ENCODE measurements at regions not wholly inside any gene's neighbourhood (a gene's known extent, or its start where the extent isn't known, plus 50 kb on each side); places are given as distances from the start of the nearest gene placed in this dataset.

DNA sequence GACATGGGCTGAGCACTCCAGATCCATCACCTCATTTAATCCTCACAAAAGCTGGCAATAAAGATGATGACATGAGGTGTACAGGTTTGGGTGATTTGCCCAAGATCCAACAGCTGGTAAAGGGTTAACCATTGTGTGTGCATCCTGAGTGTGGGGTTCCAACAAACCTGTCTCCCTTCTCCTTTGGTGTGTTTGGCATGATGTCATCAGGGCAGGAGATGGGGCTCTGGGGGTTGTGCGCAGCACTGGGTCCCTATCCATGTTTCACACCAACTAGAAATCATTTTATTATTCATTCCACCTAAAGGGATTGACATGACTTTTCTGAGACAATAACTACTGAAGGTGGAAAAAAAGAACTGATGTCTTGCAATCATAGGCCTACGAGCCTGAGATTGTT is 452.5 kb downstream of the SIPA1L2 start:
- H3K36me3 ChIP-seq (ENCODE audit: low read depth, low read length) = no peaks in the 10 kb centered on the region
- intact Hi-C loops (cut with micrococcal nuclease) = no loop called here
- no TSS peak for BruUV-seq (replicated peaks)
- no peak overlapping the region for H3K27ac ChIP-seq (ENCODE audit: low read length)
- TF ChIP-seq, protein P1, sequence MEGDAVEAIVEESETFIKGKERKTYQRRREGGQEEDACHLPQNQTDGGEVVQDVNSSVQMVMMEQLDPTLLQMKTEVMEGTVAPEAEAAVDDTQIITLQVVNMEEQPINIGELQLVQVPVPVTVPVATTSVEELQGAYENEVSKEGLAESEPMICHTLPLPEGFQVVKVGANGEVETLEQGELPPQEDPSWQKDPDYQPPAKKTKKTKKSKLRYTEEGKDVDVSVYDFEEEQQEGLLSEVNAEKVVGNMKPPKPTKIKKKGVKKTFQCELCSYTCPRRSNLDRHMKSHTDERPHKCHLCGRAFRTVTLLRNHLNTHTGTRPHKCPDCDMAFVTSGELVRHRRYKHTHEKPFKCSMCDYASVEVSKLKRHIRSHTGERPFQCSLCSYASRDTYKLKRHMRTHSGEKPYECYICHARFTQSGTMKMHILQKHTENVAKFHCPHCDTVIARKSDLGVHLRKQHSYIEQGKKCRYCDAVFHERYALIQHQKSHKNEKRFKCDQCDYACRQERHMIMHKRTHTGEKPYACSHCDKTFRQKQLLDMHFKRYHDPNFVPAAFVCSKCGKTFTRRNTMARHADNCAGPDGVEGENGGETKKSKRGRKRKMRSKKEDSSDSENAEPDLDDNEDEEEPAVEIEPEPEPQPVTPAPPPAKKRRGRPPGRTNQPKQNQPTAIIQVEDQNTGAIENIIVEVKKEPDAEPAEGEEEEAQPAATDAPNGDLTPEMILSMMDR (conservative IDR thresholded peaks at IDR 0.05; ENCODE audit: low read depth, low read length) = no peak
- no peak for TF ChIP-seq EZH2phosphoT487 (IDR thresholded peaks at IDR 0.05; ENCODE audit: borderline replicate concordance, low read length)
- TF ChIP-seq EZH2 (IDR thresholded peaks at IDR 0.05; ENCODE audit: low read length, unreplicated experiment) = no peak
- H3K79me2 ChIP-seq (ENCODE audit: low read length) = no peaks in the 10 kb centered on the region
- no peaks in the 10 kb centered on the region for H4K20me1 ChIP-seq (ENCODE audit: low read length)
- POLR2A ChIA-PET (ENCODE audit: unreplicated experiment) = no interaction called here
- H3K4me3 ChIP-seq (ENCODE audit: low read length) = no peak overlapping the region
- H3K4me1 ChIP-seq (ENCODE audit: insufficient read depth, low read length) = no peaks in the 10 kb centered on the region
- H3K27me3 ChIP-seq (ENCODE audit: low read length) = no peaks in the 10 kb centered on the region
- H3K9me2 ChIP-seq (replicated peaks; ENCODE audit: low read length) = no peaks in the 10 kb centered on the region
- ATAC-seq (no peak), DNase-seq (no peak)
- H3K4me2 ChIP-seq (ENCODE audit: low read length) = no peak overlapping the region
- CTCF ChIA-PET = no interaction called here
- no peaks in the 10 kb centered on the region for H3K9me3 ChIP-seq (ENCODE audit: low read length)
- H3K9ac ChIP-seq (ENCODE audit: low read length) = no peak overlapping the region
- no peak overlapping the region for H2AFZ ChIP-seq (ENCODE audit: low read length)
- H3F3A ChIP-seq (ENCODE audit: low read length, unreplicated experiment) = no peaks in the 10 kb centered on the region

DNA sequence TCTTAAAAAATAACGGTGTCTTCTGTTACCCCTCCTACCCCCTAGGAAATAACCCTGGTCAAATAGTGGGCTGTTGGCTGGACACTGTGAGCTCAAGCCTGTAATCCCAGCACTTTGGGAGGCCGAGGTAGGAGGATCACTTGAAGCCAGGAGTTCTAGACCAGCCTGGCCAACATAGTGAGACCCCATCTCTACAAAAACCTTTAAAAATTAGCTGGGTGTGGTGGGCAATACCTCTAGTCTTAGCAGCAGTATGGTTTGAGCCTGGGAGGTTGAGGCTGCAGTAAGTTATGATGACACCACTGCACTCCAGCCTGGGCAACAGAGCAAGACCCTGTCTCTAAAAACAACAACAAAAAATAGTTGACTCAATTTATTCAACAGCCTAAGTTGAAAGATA is 453.7 kb downstream of the SIPA1L2 start:
- ATAC-seq (no peak), DNase-seq (no peak)
- TF ChIP-seq EZH2phosphoT487 (IDR thresholded peaks at IDR 0.05; ENCODE audit: borderline replicate concordance, low read length) = no peak
- no peak for TF ChIP-seq EZH2 (IDR thresholded peaks at IDR 0.05; ENCODE audit: low read length, unreplicated experiment)
- TF ChIP-seq, protein P1 (conservative IDR thresholded peaks at IDR 0.05; ENCODE audit: low read depth, low read length) = no peak
- H3K9me3 ChIP-seq (ENCODE audit: low read length) = no peaks in the 10 kb centered on the region
- H3K4me3 ChIP-seq (ENCODE audit: low read length) = no peak overlapping the region
- intact Hi-C loops (cut with micrococcal nuclease) = no loop called here
- POLR2A ChIA-PET (ENCODE audit: unreplicated experiment) = no interaction called here
- CTCF ChIA-PET = no interaction called here
- H2AFZ ChIP-seq (ENCODE audit: low read length) = no peak overlapping the region
- H4K20me1 ChIP-seq (ENCODE audit: low read length) = no peaks in the 10 kb centered on the region
- no peaks in the 10 kb centered on the region for H3K4me1 ChIP-seq (ENCODE audit: insufficient read depth, low read length)
- H3K4me2 ChIP-seq (ENCODE audit: low read length) = no peak overlapping the region
- H3K9me2 ChIP-seq (replicated peaks; ENCODE audit: low read length) = no peaks in the 10 kb centered on the region
- no TSS peak for BruUV-seq (replicated peaks)
- no peak overlapping the region for H3K27ac ChIP-seq (ENCODE audit: low read length)
- H3K79me2 ChIP-seq (ENCODE audit: low read length) = no peaks in the 10 kb centered on the region
- H3K9ac ChIP-seq (ENCODE audit: low read length) = no peak overlapping the region
- H3F3A ChIP-seq (ENCODE audit: low read length, unreplicated experiment) = no peaks in the 10 kb centered on the region
- no peaks in the 10 kb centered on the region for H3K36me3 ChIP-seq (ENCODE audit: low read depth, low read length)
- H3K27me3 ChIP-seq (ENCODE audit: low read length) = no peaks in the 10 kb centered on the region

DNA sequence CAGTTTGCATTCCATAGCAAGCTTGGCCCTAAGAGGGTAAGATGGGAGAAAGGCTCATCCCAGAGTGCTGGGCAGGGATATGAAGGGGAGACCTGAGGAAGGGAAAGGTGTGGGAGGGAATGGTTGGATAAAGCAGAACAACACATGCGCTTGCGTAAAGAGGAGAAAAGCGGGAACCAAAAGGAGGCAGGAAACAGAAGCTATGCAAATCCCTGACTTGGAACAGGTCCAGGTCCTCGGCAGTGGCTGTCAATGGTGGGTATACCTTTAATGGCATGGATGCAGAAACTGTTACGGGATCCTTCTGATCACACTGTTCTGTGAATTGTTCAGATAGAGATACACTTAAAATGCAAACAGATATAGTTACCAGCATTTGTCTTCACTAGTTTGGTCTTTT is 455.6 kb downstream of the SIPA1L2 start:
- Histone ChIP-seq H3K9ac (ENCODE audit: low read length) (no peak overlapping the region), H3K9me3 (ENCODE audit: low read length) (no peaks in the 10 kb centered on the region), H2AFZ (ENCODE audit: low read length) (no peak overlapping the region), H3K9me2 (replicated peaks; ENCODE audit: low read length) (no peaks in the 10 kb centered on the region), H3K4me1 (ENCODE audit: insufficient read depth, low read length) (no peaks in the 10 kb centered on the region), H3K4me2 (ENCODE audit: low read length) (no peak overlapping the region), H3K27ac (ENCODE audit: low read length) (no peak overlapping the region), H3K27me3 (ENCODE audit: low read length) (no peaks in the 10 kb centered on the region), H3K4me3 (ENCODE audit: low read length) (no peak overlapping the region), H4K20me1 (ENCODE audit: low read length) (no peaks in the 10 kb centered on the region), H3K36me3 (ENCODE audit: low read depth, low read length) (no peaks in the 10 kb centered on the region), H3K79me2 (ENCODE audit: low read length) (no peaks in the 10 kb centered on the region), H3F3A (ENCODE audit: low read length, unreplicated experiment) (no peaks in the 10 kb centered on the region)
- intact Hi-C loops (cut with micrococcal nuclease) = loop anchor here (5.0 kb wide), 2 partner anchors 298 to 353 kb away; no protein-coding TSS in a partner anchor
- DNase-seq (no peak), ATAC-seq (no peak)
- TF ChIP-seq, protein P1 (conservative IDR thresholded peaks at IDR 0.05; ENCODE audit: low read depth, low read length) = no peak
- TF ChIP-seq EZH2 (IDR thresholded peaks at IDR 0.05; ENCODE audit: low read length, unreplicated experiment) (no peak), EZH2phosphoT487 (IDR thresholded peaks at IDR 0.05; ENCODE audit: borderline replicate concordance, low read length) (no peak)
- no TSS peak for BruUV-seq (replicated peaks)
- ChIA-PET POLR2A (ENCODE audit: unreplicated experiment) (no interaction called here), CTCF (no interaction called here)

Data from PC-3 (cell line).